Aorta (tissue), 5 donors: ENCODE measurements at regions not wholly inside any gene's neighbourhood (a gene's known extent, or its start where the extent isn't known, plus 50 kb on each side); places are given as distances from the start of the nearest gene placed in this dataset.

Source experiments
- ATAC-seq: fragments of 200-7000 bp; cut with Tn5 transposase; one replicate; pipeline ENCODE4 v1.9.1; 2022; ENCODE audit warnings: moderate library complexity; ENCODE audit not compliant: low FRiP score
- DNase-seq, 2 donors: peaks; one replicate each; pipeline ENCODE4 v3.0.0-alpha.2; 2020
- H3K27ac ChIP-seq, 2 donors: one replicate each; pipeline ENCODE4 v1.5.1; 2013; ENCODE audit warnings: low read length in 2 of 2, mild to moderate bottlenecking in 2 of 2, moderate library complexity in 2 of 2, control low read depth in 1 of 2, inconsistent platforms in 1 of 2, low read depth in 1 of 2
- H3K27me3 ChIP-seq, 2 donors: one replicate each; pipeline ENCODE4 v1.6.1; 2013; ENCODE audit warnings: control low read depth in 1 of 2, low read length in 1 of 2, mild to moderate bottlenecking in 1 of 2, moderate library complexity in 1 of 2; ENCODE audit not compliant: insufficient read depth in 2 of 2, control insufficient read depth in 1 of 2
- H3K36me3 ChIP-seq, 2 donors: one replicate each; pipeline ENCODE4 v1.6.1; 2013; ENCODE audit warnings: control low read depth in 1 of 2, low read length in 1 of 2, mild to moderate bottlenecking in 1 of 2; ENCODE audit not compliant: insufficient read depth in 2 of 2, control insufficient read depth in 1 of 2
- H3K4me1 ChIP-seq, 2 donors: one replicate each; pipeline ENCODE4 v1.6.1; 2013; ENCODE audit warnings: low read length in 2 of 2, control low read depth in 1 of 2, mild to moderate bottlenecking in 1 of 2, moderate library complexity in 1 of 2; ENCODE audit not compliant: insufficient read depth in 2 of 2, control insufficient read depth in 1 of 2
- H3K4me3 ChIP-seq, 2 donors: one replicate each; pipeline ENCODE4 v1.5.1; 2013; ENCODE audit warnings: low read length in 2 of 2, control low read depth in 1 of 2, mild to moderate bottlenecking in 1 of 2
- H3K9me3 ChIP-seq: one replicate; pipeline ENCODE4 v1.6.1; 2013; ENCODE audit warnings: mild to moderate bottlenecking, low read length; ENCODE audit not compliant: control insufficient read depth
- WGBS, 2 donors: extraction: QIAGEN DNeasy Blood & Tissue Kit; methylation state at CpG; one replicate each; pipeline ENCODE4 v1.1.7; 2013; 5-methylcytosine and 5-hydroxymethylcytosine counted together
- intact Hi-C, 2 donors: fragments of 100-400 bp; cut with DNase I; formaldehyde crosslinking; loops; one replicate each; pipeline versions ENCODE4 v1.14.2 to v1.15.0; 2022
- donor health status: healthy with polysubstance abuse.
- donor health status: Bipolar disorder and iron deficiency.
- donor health status: DM: no; HTN: no; CAD: no.
- donor health status: DM: no; HTN: no; CAD: no.
- donor health status: DM: yes; HTN: yes; CAD: no.

DNA sequence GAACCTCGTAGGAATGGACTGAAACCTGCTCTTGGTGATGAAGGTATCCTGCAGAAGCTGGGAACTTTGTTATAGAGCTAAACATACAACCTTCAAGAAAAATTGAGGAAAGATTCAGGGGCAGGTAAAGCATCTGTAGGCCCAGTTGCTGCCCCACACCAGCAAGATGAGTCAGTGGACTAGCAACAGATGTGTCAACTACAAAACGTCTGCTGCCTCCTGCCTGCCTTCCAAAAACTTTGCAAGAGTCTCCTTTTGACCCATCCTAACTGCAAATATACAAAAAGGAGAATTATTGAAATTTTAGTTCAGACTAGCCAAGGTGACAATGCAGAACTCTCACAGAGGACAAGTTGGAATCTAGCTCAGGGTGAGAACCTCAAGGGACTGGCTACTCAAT lies 60.9 kb upstream of the TMTC1 start:
- H3K4me1 ChIP-seq: no peaks in the 10 kb centered on the region
- ATAC-seq (no peak), DNase-seq (no peak)
- H3K27me3 ChIP-seq: no peaks in the 10 kb centered on the region
- WGBS, 2 donors: 72 to 74% methylated on average over 2 of the region's 2 CpGs
- no peak overlapping the region for H3K27ac ChIP-seq
- H3K4me3 ChIP-seq: no peak overlapping the region
- intact Hi-C loops: no loop called here
- no peaks in the 10 kb centered on the region for H3K36me3 ChIP-seq
- peaks cover 6% of the 10 kb centered on the region for H3K9me3 ChIP-seq

DNA sequence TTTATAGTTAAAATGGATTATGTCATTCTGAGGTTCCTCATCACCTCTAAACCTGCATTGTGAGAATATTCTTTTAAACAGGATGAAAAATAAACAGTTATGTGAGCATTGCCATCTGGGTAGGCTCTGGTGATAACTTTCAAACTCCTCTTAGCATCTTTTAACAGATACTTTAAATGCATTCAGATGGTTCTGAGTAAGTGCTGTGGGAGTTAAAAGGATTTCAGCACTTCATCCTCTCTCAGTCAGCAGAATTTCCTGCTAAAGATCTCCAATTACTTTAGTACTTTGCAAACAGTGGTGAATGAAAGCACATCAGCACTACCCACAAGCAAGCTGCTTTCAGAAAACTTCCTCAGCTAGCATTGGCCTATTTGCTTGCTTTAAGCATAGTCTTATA lies 59.3 kb upstream of the TMTC1 start:
- DNase-seq (no peak), ATAC-seq (no peak)
- Histone ChIP-seq H3K9me3 (peaks cover 2% of the 10 kb centered on the region), H3K36me3 (no peaks in the 10 kb centered on the region), H3K4me1 (no peaks in the 10 kb centered on the region), H3K4me3 (no peak overlapping the region), H3K27me3 (no peaks in the 10 kb centered on the region), H3K27ac (no peak overlapping the region)
- intact Hi-C loops: no loop called here

DNA sequence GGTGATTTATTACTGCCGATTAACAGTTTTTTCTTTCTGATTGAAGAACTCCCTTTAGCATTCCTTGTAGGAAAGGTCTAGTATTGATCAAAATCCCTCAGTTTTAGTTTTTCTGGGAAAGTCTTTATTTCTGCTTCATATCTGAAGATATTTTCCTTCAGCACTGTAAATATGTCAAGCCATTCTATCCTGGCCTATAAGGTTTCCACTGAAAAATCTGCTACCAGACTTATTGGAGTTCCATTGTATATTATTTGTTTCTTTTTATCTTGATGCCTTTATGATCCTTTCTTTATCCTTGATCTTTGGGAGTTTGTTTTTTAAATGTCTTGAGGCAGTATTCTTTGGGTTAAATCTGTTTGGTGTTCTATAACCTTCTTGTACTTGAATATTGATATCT lies 55.0 kb upstream of the TMTC1 start:
- H3K4me1 ChIP-seq: no peaks in the 10 kb centered on the region
- WGBS, 2 donors: 94 to 100% methylated on average over 1 of the region's 1 CpG
- no peaks in the 10 kb centered on the region for H3K36me3 ChIP-seq
- H3K27ac ChIP-seq: no peak overlapping the region
- H3K27me3 ChIP-seq: no peaks in the 10 kb centered on the region
- DNase-seq (no peak), ATAC-seq (no peak)
- peaks cover 2% of the 10 kb centered on the region for H3K9me3 ChIP-seq
- H3K4me3 ChIP-seq: no peak overlapping the region
- intact Hi-C loops: no loop called here
